Right renal cortex interstitium (tissue), 3 donors: ENCODE measurements at regions not wholly inside any gene's neighbourhood (a gene's known extent, or its start where the extent isn't known, plus 50 kb on each side); places are given as distances from the start of the nearest gene placed in this dataset.

Experiments used
- DNase-seq, 3 donors: peaks; one replicate each; pipeline ENCODE4 v3.0.0-alpha.2; 2013; ENCODE audit warnings: low read depth in 3 of 3, low spot score in 2 of 3

DNA sequence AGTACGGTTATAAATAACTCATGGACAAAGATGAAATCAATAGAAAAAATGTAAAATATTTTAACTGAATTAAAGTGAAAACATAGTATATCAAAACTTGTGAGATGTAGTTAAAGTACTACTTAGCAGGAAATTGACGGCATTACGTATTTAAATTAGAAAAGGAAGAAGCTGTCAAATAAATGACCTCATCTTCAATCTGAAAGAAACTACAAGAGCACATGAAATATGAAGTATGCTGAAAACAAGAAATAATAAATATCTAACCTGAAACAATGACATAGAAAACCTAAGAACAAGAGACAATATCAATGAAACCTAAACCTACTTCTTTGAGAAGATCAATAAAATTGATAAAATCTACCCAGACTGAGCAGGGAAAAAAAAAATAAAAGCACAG lies 122.2 kb upstream of the PDE4B start:
- DNase-seq: no peak

DNA sequence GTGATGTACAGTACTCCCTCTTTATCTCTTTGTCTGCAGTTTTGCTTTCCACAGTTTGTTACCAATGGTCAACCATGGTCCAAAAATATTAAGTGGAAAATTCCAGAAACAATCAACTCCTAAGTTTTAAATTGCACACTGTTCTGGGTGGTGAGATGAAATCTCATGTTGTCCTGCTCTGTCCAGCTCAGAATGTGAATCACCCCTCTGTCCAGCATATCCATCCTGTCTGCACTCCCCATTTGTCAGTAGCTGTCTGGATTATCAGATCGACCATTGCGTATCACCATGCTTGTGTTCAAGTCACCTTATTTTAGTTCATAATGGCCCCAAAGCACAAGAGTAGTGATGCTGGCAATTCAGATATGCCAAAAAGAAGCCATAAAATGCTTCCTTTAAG lies 118.2 kb upstream of the PDE4B start:
- DNase-seq: no peak

- DNase-seq: no peak
Measured at GRCh38 chr1:65679773-65680172, 112.9 kb upstream of the PDE4B start.

DNA sequence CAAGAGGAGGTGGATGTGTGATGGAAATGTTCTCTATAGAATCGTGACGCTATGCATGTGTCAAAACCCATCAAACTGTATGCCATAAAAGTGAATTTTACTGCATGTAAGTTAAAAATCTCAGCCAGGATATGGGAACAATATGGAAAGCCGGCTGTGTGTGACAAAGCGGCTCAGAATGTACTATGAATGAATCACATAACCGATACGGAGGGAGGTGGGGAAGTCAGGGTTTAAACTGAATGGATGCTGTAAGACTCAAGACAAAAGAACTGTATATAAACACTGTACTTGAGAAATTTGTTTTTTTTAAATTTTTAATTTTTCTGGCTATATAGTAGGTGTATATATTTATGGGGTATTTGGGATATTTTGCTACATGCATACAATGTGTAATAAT lies 111.6 kb upstream of the PDE4B start:
- no peak for DNase-seq

DNA sequence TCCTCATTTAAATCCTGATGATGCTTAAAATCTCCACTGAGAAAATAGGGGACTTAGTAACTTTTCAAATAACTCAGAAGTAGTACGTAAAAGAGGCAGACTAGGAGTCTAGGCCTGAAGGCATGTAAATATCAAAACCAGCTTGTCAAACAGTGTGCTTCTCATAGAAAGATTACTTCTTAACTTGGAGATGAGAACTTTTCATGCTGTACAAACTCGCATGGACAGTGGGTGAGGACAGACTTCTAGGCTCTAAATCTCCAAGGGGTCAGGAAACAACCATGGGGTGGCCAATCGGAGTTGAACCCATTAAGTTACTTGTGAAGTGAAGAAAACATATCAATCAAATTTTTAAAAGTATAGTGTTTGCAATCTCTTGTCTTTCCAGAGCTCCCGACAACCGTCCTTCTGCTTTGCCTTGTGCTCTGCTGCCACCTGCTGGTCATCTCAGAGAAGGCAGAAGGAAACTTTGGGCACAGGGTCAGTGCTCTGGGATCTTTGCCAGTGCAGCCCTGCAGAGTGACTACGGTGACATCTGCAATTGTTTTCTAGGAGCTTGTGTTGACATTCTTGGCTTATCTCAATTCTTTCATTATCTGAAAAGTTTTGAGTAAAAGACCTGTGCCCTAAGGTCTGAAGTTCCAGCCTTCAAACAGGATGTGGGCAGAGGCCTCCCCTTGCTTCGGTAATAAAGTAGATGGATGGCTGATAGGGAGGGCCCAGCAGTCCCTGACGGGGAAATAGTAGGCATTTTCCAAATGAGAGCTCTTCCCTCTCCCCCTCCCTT lies 105.1 kb upstream of the PDE4B start:
- DNase-seq: peak; percentile 64 to 80 (median 72)

GRCh38 chr1:65688215-65688566 lies 104.5 kb upstream of the PDE4B start:
- no peak for DNase-seq

- no peak for DNase-seq
Measured at GRCh38 chr1:65688848-65689247, 103.8 kb upstream of the PDE4B start.

DNA sequence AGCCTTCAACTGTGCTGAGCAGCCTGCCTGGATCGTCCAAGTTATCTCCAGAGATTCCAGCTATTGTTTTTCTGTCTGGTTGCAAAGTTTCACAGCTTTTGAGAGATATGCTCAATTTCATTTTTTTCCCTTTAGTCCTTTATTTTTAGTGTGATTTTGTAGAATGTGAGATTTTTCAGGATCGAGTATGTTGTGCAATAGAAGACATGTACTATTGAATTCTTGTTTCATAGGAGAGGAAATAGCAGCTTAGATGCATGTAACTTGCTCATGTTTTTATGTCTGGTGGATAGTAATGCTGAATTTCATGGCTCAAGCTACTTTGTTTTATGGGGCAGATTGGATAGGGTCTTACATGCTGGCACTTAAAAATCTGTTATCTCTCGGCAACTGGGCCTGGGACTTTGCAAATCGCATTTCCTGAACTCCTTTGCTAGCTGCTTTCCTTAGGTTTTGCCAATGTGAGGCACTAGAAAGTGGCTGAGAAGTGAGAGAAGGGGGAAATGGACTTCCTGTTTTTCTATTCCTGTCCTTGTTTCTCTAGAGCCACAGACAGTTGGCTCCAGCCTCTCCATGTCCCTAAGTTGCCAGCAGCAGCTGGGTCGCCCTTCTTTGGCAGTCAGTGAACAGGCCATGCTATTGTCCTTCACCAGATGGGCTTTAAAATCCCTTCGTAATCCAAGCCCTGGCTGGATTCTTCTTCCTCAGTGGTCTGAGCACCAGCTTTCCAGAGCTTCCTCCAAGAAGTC lies 101.4 kb upstream of the PDE4B start:
- no peak for DNase-seq

GRCh38 chr1:65691972-65692371 lies 100.7 kb upstream of the PDE4B start:
- DNase-seq: no peak

DNA sequence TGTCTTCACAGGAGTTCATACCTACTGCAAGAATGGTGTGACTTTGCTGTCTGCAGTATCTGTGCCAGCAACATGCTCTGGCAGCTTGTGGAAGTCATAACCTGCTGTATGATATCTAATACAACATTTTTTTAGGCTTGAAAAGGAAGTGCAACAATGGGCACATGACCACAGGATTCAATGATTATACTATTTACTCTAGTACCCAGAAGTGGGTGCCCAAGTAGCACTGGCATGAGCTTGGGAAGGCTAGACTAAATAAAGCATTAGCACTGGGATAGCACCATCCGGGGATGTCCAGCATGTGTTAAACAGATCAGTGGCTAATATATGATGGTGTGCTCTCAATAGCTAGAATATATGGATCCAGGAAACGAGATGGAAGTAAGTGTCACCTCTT lies 98.6 kb upstream of the PDE4B start:
- no peak for DNase-seq

DNA sequence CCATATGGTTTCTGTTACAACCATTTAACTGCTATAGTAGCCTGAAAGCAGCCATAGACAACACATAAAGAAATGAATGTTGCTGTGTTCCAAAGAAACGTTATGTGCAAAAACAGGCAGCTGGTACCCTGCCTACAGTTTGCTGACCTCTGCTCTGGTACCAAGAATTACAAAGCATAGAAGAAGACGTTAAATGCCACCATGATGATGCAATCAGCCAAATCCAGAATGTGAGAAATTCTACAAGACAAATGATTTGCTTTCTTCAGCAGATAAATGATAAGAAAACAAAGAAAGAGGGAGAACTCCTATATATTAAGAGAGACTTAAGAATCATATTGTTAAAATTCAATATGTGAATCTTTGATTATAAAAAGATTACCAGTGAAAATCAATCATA lies 97.8 kb upstream of the PDE4B start:
- no peak for DNase-seq

GRCh38 chr1:65698590-65698989 lies 94.1 kb upstream of the PDE4B start:
- no peak for DNase-seq

GRCh38 chr1:65703853-65704252 lies 88.8 kb upstream of the PDE4B start:
- no peak for DNase-seq

- no peak for DNase-seq
Measured at GRCh38 chr1:65704318-65704717, 88.4 kb upstream of the PDE4B start.

DNA sequence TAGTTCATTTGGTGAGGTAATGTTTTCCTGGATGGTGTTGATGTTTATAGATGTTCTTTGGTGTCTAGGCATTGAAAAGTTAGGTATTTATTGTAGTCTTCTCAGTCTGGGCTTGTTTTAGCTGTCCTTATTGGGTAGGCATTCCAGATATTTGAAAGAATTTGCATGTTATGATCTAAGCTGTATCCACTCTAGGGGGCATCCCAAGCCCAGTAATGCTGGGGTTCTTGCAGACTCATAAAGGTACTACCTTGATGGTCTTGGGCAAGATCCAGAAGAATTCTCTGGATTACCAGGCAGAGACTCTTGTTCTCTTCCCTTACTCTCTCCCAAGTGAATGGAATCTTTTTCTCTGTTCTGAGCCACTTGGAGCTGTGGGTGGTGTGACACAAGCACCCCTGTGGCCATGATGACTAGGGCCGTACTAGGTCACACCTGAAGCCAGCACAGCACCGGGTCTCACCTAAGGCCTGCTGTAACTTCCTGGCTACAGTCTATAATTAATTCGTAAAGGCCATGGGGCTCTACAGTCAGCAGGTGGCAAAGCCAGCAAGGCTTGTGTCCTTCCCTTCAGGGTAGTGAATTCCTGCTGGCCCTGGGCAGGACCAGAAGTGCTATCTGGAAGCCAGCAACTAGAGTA lies 74.8 kb upstream of the PDE4B start:
- no peak for DNase-seq

DNA sequence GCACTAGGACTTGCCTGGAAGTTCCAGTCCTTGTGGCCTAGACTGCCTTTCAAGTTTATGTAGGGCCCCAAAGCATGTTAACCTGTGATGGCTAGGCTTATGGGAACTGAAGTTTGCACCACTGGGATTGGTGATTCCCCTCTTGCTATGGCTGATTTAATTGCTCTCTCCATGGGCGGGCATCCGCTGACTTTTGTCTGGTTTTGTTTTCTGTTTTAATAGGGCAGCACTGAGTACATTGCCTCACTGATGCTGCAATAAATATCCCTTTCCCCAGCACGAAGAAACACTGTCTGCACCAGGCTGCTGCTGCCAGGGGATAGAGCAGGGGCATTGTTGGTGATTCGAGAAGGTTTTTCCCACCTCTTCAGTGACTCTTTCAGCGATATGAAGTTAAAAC lies 73.3 kb upstream of the PDE4B start:
- DNase-seq: no peak

DNA sequence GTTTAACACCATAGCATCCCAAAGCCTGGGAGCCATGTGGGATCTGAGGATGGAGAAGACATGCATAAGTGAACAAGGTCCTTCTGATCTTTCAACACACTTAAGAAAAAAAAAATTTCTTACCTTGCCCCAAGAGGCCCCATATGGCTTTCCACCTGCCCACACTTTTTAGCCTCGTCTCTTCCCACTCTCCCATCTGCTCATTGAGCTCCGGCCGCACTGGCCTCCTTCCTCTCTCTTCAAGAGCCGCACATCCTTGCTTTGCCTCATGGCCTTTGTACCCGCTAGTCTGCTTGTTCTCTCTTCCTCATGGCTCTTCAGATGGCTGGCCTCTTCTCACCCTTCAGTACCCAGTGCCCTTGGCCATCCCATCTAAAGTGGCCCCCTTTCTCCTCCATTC lies 70.2 kb upstream of the PDE4B start:
- no peak for DNase-seq

DNA sequence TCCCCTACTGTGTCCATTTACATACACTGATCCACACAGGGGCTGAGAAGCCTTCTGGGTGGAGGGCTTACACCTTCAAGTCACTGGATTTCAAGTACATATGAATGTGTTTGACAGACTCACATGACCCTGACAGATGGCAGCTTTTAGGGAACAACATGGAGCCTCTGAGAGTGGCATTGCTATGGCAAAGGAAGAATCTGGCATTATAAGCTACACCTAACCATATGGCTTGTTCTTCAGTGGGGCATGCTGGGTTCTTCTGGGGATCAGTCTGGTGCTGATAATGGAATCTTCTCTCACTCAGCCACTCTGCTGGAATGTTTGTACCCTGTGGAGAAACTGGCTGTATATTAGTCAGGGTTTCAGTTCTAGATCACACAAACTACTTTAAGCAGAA lies 68.5 kb upstream of the PDE4B start:
- no peak for DNase-seq

DNA sequence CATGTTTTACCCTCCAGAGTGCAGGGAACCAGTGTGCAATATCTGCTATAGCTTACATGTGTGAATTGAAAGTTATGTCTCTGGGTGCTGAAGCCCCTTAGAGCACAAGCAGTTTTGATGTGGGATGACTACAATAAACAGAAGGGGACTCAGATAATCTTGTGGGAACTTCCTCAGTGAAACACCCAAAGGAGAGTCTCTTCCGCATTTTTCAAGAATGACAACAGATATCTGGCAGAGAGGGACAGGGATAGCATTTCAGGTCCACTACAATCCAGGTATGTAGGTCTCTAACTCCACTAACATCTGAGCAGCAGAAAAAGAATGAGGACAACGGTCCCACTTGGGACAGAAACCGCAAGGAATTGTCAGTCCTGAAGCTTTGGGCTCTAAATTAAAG lies 67.6 kb upstream of the PDE4B start:
- DNase-seq: no peak

GRCh38 chr1:65728504-65728903 lies 64.2 kb upstream of the PDE4B start:
- no peak for DNase-seq

- no peak for DNase-seq
Measured at GRCh38 chr1:65729259-65729658, 63.4 kb upstream of the PDE4B start.

GRCh38 chr1:65734979-65735378 lies 57.7 kb upstream of the PDE4B start:
- no peak for DNase-seq
